IPS DF 19.7 (cell line): ENCODE measurements at regions not wholly inside any gene's neighbourhood (a gene's known extent, or its start where the extent isn't known, plus 50 kb on each side); places are given as distances from the start of the nearest gene placed in this dataset.

Source experiments
- DNase-seq: peaks from one replicate; pipeline ENCODE4 v3.0.0-alpha.2; 2013; ENCODE audit warnings: low read depth, low spot score

GRCh38 chrX:23525531-23525930, 141.8 kb upstream of the PRDX4 start:
- DNase-seq = no peak

GRCh38 chrX:23540532-23540931, 126.8 kb upstream of the PRDX4 start:
- no peak for DNase-seq

GRCh38 chrX:23548164-23548563, 119.1 kb upstream of the PRDX4 start:
- DNase-seq = no peak

GRCh38 chrX:23552303-23552702, 115.0 kb upstream of the PRDX4 start:
- no peak for DNase-seq

GRCh38 chrX:23554304-23554703, 113.0 kb upstream of the PRDX4 start:
- DNase-seq = no peak

GRCh38 chrX:23557070-23557469, 110.2 kb upstream of the PRDX4 start:
- no peak for DNase-seq

GRCh38 chrX:23559975-23560374, 107.3 kb upstream of the PRDX4 start:
- DNase-seq = no peak

GRCh38 chrX:23570674-23571343, 96.5 kb upstream of the PRDX4 start:
- DNase-seq = no peak

GRCh38 chrX:23575281-23575680, 92.0 kb upstream of the PRDX4 start:
- DNase-seq = no peak

- no peak for DNase-seq
Measured at GRCh38 chrX:23578079-23578478, 89.2 kb upstream of the PRDX4 start.

GRCh38 chrX:23589496-23589895, 77.8 kb upstream of the PRDX4 start:
- no peak for DNase-seq

GRCh38 chrX:23592741-23593140, 74.6 kb upstream of the PRDX4 start:
- DNase-seq = no peak

- no peak for DNase-seq
Measured at GRCh38 chrX:23598575-23598974, 68.7 kb upstream of the PRDX4 start.

- DNase-seq = no peak
Measured at GRCh38 chrX:23603501-23603900, 63.8 kb upstream of the PRDX4 start.

- DNase-seq = no peak
Measured at GRCh38 chrX:23610495-23610894, 56.8 kb upstream of the PRDX4 start.

GRCh38 chrX:23612846-23613245, 54.4 kb upstream of the PRDX4 start:
- no peak for DNase-seq

GRCh38 chrX:23616361-23616760, 50.9 kb upstream of the PRDX4 start:
- peak; percentile 1 for DNase-seq
